NCI-H69 (cell line): ENCODE measurements at regions not wholly inside any gene's neighbourhood (a gene's known extent, or its start where the extent isn't known, plus 50 kb on each side); places are given as distances from the start of the nearest gene placed in this dataset.

Experiments used
- DNase-seq: peaks from one replicate; lab custom pipeline; 2025; lab: John Stamatoyannopoulos, UW

DNA sequence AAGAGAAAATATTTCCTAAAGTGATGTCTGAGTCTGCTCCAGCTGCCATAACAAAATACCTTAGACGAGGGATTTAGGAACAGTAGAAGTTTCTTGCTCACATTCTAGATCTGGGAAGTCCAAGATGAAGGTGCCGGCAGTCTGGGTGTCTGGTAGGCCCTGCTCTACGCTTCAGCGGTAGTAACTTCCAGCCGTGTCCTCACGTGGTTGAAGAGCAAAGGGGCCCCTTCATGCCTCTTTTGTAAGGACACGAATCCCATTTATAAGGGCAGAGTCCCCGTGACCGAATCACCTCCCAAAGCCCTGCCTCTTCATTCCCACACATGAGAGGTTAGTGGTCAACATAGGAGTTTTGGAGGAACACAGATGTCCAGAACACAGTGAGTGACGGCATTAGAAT lies 52.2 kb upstream of the INPP5A start:
- no peak for DNase-seq

DNA sequence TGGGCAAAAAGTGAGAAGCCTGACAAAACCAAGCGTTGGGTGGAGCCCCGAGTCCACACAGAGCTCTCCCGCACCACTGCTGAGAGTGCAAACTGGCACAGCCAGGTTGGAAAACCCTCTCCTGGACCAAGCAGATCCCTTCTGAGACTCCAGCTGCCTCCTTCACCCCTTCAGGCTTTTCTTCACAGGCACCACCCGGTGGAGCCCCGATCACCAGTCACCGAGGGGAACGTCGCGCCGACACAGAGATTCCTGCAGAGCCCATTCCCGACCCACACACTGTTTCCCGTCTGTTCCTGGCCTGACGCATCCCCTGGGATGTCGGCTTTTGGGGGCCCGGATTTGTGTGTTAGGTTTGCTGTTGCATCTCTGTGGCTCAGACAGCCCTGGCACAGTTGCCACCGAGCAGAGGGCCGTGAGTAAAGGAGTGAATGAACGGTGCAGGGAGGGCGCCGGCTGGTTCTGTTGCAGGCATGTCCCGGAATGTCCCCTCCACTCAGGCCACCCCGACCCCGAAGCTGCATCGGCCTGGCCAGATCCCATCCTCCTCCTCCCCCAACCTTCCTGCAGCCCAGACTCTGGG lies 51.0 kb upstream of the INPP5A start:
- DNase-seq, result no peak

DNA sequence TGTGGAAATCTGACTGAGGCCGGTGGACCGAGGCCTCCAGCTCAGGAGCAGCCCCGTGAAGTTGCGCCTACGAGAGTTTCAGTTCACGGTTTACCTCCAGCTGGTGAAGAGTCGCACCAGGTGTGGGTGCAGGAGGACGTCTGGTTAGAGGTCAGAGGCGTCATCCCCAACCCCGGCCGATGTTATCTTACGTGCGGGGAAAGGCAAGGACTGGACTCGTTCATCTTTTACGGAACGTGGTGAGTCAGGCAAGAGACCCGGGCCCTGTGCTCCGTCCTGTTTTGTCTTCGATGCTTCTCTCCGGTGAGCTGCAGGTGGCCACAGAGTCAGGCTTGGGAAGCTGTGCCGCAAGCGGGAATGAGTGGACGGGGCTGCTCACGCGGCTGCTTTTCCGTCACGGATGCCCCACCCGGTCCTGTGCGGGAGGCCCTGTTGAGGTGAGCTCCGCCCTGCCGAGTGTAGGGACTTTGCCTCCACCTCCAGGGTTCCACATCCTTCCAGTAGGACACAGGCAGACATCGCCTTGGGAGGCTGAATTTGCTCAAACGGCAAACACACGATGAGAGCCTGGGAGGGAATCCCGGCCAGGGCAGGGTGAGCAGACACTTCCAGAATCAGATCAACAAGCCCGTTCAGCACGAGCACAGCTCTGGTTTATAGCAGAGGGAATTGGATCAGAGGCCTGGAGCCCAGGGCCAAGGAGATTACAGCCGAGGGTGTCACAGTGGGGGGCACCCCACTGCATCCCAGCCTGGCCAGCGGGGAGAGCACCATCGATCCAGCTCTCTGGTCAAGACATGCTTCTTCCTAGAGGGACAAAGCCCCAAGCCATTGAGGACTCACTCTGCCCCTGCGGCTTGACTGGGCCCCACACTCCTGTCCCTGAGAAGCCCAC lies 50.1 kb upstream of the INPP5A start:
- no peak for DNase-seq
